ENCODE measurements at regions not wholly inside any gene's neighbourhood (a gene's known extent, or its start where the extent isn't known, plus 50 kb on each side); places are given as distances from the start of the nearest gene placed in this dataset.

- TF ChIP-seq CTCF (IDR thresholded peaks at IDR 0.05; ENCODE audit: insufficient read depth, low read length, poor library complexity, severe bottlenecking) (no peak), EZH2phosphoT487 (conservative IDR thresholded peaks at IDR 0.05; ENCODE audit: low read length) (no peak)
Measured at GRCh38 chr17:70542876-70543275, 373.5 kb downstream of the KCNJ2 start.
